Trophoblast cell (in vitro differentiated cells and primary cell): ENCODE measurements at regions not wholly inside any gene's neighbourhood (a gene's known extent, or its start where the extent isn't known, plus 50 kb on each side); places are given as distances from the start of the nearest gene placed in this dataset.
A peak's percentile ranks its signal among the peaks of the same experiment; 100 is the strongest.

Experiments
- DNase-seq, 2 donors: peaks; one replicate each; pipeline ENCODE4 v3.0.0-alpha.2; 2016
- H2AFZ ChIP-seq: 2 replicates; pipeline ENCODE4 v1.6.1; 2013; ENCODE audit warnings: low read length, moderate library complexity, mild to moderate bottlenecking; ENCODE audit not compliant: insufficient read depth, poor library complexity
- H2AK5ac ChIP-seq: 2 replicates; pipeline ENCODE4 v1.6.1; 2013; ENCODE audit warnings: mild to moderate bottlenecking, low read length
- H2BK120ac ChIP-seq: 2 replicates; pipeline ENCODE4 v1.6.1; 2013; ENCODE audit warnings: low read length, mild to moderate bottlenecking, moderate library complexity; ENCODE audit not compliant: insufficient read depth, poor library complexity
- H2BK12ac ChIP-seq: 2 replicates; pipeline ENCODE4 v1.6.1; 2013; ENCODE audit warnings: mild to moderate bottlenecking, low read length, moderate library complexity
- H2BK5ac ChIP-seq: 2 replicates; pipeline ENCODE4 v1.6.1; 2013; ENCODE audit warnings: low read length, low read depth, moderate library complexity, mild to moderate bottlenecking; ENCODE audit not compliant: poor library complexity
- H3K14ac ChIP-seq: 2 replicates; pipeline ENCODE4 v1.6.1; 2013; ENCODE audit warnings: mild to moderate bottlenecking, low read length
- H3K18ac ChIP-seq: 2 replicates; pipeline ENCODE4 v1.6.1; 2013; ENCODE audit warnings: mild to moderate bottlenecking, low read length
- H3K23ac ChIP-seq: 2 replicates; pipeline ENCODE4 v1.6.1; 2013; ENCODE audit warnings: low read length
- H3K27ac ChIP-seq: 2 replicates; pipeline ENCODE4 v1.5.1; 2013; ENCODE audit warnings: low read depth, mild to moderate bottlenecking, inconsistent platforms, low read length, moderate library complexity
- H3K27me3 ChIP-seq: 2 replicates; pipeline ENCODE4 v1.6.1; 2013; ENCODE audit warnings: inconsistent platforms, mild to moderate bottlenecking, low read length, moderate library complexity; ENCODE audit not compliant: insufficient read depth
- H3K36me3 ChIP-seq, 2 experiments: 1 replicate in 1 of 2; 2 replicates in 1 of 2; pipeline ENCODE4 v1.6.1; 2013; ENCODE audit warnings: low read length in 2 of 2, mild to moderate bottlenecking in 2 of 2, moderate library complexity in 1 of 2; ENCODE audit not compliant: insufficient read depth in 2 of 2, control insufficient read depth in 1 of 2
- H3K4ac ChIP-seq: 2 replicates; pipeline ENCODE4 v1.6.1; 2013; ENCODE audit warnings: low read depth, mild to moderate bottlenecking, low read length, moderate library complexity
- H3K4me1 ChIP-seq, 2 experiments: 1 replicate in 1 of 2; 2 replicates in 1 of 2; pipeline ENCODE4 v1.6.1; 2013; ENCODE audit warnings: low read length in 2 of 2, mild to moderate bottlenecking in 2 of 2, moderate library complexity in 1 of 2; ENCODE audit not compliant: insufficient read depth in 2 of 2, control insufficient read depth in 1 of 2
- H3K4me2 ChIP-seq: 2 replicates; pipeline ENCODE4 v1.6.1; 2013; ENCODE audit warnings: inconsistent platforms, mild to moderate bottlenecking, low read length, moderate library complexity
- H3K4me3 ChIP-seq: 2 replicates; pipeline ENCODE4 v1.5.1; 2013; ENCODE audit warnings: mild to moderate bottlenecking, low read depth, low read length, inconsistent platforms
- H3K79me1 ChIP-seq: one replicate; pipeline ENCODE4 v1.6.1; 2013; ENCODE audit warnings: low read length
- H3K79me2 ChIP-seq: 2 replicates; pipeline ENCODE4 v1.6.1; 2013; ENCODE audit warnings: low read length, mild to moderate bottlenecking; ENCODE audit not compliant: control insufficient read depth, insufficient read depth, poor library complexity
- H3K9ac ChIP-seq: 2 replicates; pipeline ENCODE4 v1.6.1; 2013; ENCODE audit warnings: mild to moderate bottlenecking, low read length
- H3K9me3 ChIP-seq: 2 replicates; pipeline ENCODE4 v1.6.1; 2013; ENCODE audit warnings: low read depth, mild to moderate bottlenecking, control low read depth, inconsistent platforms, low read length; ENCODE audit not compliant: insufficient read depth
- H4K12ac ChIP-seq: 2 replicates; pipeline ENCODE4 v1.6.1; 2013; ENCODE audit warnings: low read depth, mild to moderate bottlenecking, low read length, moderate library complexity
- H4K8ac ChIP-seq: 2 replicates; pipeline ENCODE4 v1.6.1; 2013; ENCODE audit warnings: low read depth, mild to moderate bottlenecking, low read length, moderate library complexity
- H4K91ac ChIP-seq: one replicate; pipeline ENCODE4 v1.6.1; 2013; ENCODE audit warnings: low read depth, mild to moderate bottlenecking, low read length, moderate library complexity
- WGBS: extraction: QIAGEN DNeasy Blood & Tissue Kit; methylation state at CpG from one replicate; pipeline ENCODE4 v1.1.7; 2013; ENCODE audit warnings: missing lambda C conversion rate; ENCODE audit not compliant: insufficient read length, insufficient coverage; ENCODE audit errors: extremely low coverage; 5-methylcytosine and 5-hydroxymethylcytosine counted together

- Histone ChIP-seq H3K9ac (no peak overlapping the region), H2AFZ (no peak overlapping the region), H3K79me1 (peaks cover 30% of the 10 kb centered on the region), H3K4me2 (no peak overlapping the region), H3K79me2 (peaks cover 2% of the 10 kb centered on the region), H3K9me3 (no peaks in the 10 kb centered on the region), H3K14ac (peak overlapping the region; percentile 67), H2BK5ac (peak overlapping the region; percentile 42), H3K18ac (peak overlapping the region; percentile 42), H3K23ac (no peak overlapping the region), H2AK5ac (peak overlapping the region; percentile 78), H3K4me1 (peaks cover 50 to 51% of the 10 kb centered on the region in 2 experiments), H3K36me3 (no peaks in the 10 kb centered on the region), H4K12ac (no peak overlapping the region), H3K27me3 (no peaks in the 10 kb centered on the region), H2BK12ac (peak overlapping the region; percentile 58), H3K4me3 (no peak overlapping the region), H3K4ac (peak overlapping the region; percentile 55), H3K27ac (peak overlapping the region; percentile 22), H4K8ac (peak overlapping the region; percentile 59), H4K91ac (peak overlapping the region; percentile 62), H2BK120ac (peak overlapping the region; percentile 74)
- WGBS, result no CpG with 5 or more reads among the region's 10 CpGs
- no peak for DNase-seq
These were observed 99.7 kb upstream of the TLE3 start for GRCh38 chr15:70197318-70197944.

GRCh38 chr15:70196372-70197316 lies 98.9 kb upstream of the TLE3 start:
- no peak overlapping the region for H3K9ac ChIP-seq
- no peaks in the 10 kb centered on the region for H3K9me3 ChIP-seq
- WGBS, result no CpG with 5 or more reads among the region's 21 CpGs
- no peaks in the 10 kb centered on the region for H3K27me3 ChIP-seq
- H4K8ac ChIP-seq, result peak overlapping the region; percentile 59
- H3K27ac ChIP-seq, result peak overlapping the region; percentile 51
- H2BK12ac ChIP-seq, result peak overlapping the region; percentile 47
- H2BK120ac ChIP-seq, result peak overlapping the region; percentile 71
- no peak overlapping the region for H3K4me3 ChIP-seq
- peaks cover 30% of the 10 kb centered on the region for H3K79me1 ChIP-seq
- H4K91ac ChIP-seq, result peak overlapping the region; percentile 74
- peaks cover 2% of the 10 kb centered on the region for H3K79me2 ChIP-seq
- H4K12ac ChIP-seq, result no peak overlapping the region
- H3K4ac ChIP-seq, result peak overlapping the region; percentile 9
- no peaks in the 10 kb centered on the region for H3K36me3 ChIP-seq
- H2BK5ac ChIP-seq, result peak overlapping the region; percentile 56
- H3K4me1 ChIP-seq, result peaks cover 50 to 51% of the 10 kb centered on the region in 2 experiments
- no peak overlapping the region for H3K23ac ChIP-seq
- H2AK5ac ChIP-seq, result peak overlapping the region; percentile 24
- peak; percentile 99 to 100 for DNase-seq
- peak overlapping the region; percentile 18 for H2AFZ ChIP-seq
- peak overlapping the region; percentile 69 for H3K14ac ChIP-seq
- no peak overlapping the region for H3K4me2 ChIP-seq
- peak overlapping the region; percentile 57 for H3K18ac ChIP-seq

GRCh38 chr15:70195587-70196305 lies 98.0 kb upstream of the TLE3 start:
- Histone ChIP-seq H2BK5ac (peak overlapping the region; percentile 56), H2BK12ac (peak overlapping the region; percentile 63), H3K27me3 (no peaks in the 10 kb centered on the region), H2BK120ac (peak overlapping the region; percentile 71), H3K23ac (no peak overlapping the region), H4K91ac (peak overlapping the region; percentile 74), H3K36me3 (no peaks in the 10 kb centered on the region), H3K14ac (peak overlapping the region; percentile 69), H2AFZ (no peak overlapping the region), H3K27ac (peak overlapping the region; percentile 51), H3K4me2 (no peak overlapping the region), H3K79me1 (peaks cover 30% of the 10 kb centered on the region), H3K79me2 (peaks cover 2% of the 10 kb centered on the region), H3K4me3 (no peak overlapping the region), H3K4ac (peak overlapping the region; percentile 7), H4K12ac (no peak overlapping the region), H3K18ac (peak overlapping the region; percentile 63), H3K9ac (no peak overlapping the region), H3K4me1 (peaks cover 57 to 58% of the 10 kb centered on the region in 2 experiments), H4K8ac (peak overlapping the region; percentile 32), H2AK5ac (peak overlapping the region; percentile 67), H3K9me3 (peaks cover 4% of the 10 kb centered on the region)
- DNase-seq, result peak; percentile 80 to 84
- no CpG with 5 or more reads among the region's 13 CpGs for WGBS

GRCh38 chr15:70195171-70195570 lies 97.5 kb upstream of the TLE3 start:
- peaks cover 2% of the 10 kb centered on the region for H3K79me2 ChIP-seq
- H3K27me3 ChIP-seq, result no peaks in the 10 kb centered on the region
- no peak overlapping the region for H2AFZ ChIP-seq
- peak overlapping the region; percentile 11 for H3K4me3 ChIP-seq
- no peak overlapping the region for H3K4ac ChIP-seq
- H4K8ac ChIP-seq, result peak overlapping the region; percentile 32
- H3K27ac ChIP-seq, result peak overlapping the region; percentile 51
- peaks cover 30% of the 10 kb centered on the region for H3K79me1 ChIP-seq
- no peak overlapping the region for H4K12ac ChIP-seq
- H4K91ac ChIP-seq, result peak overlapping the region; percentile 74
- H3K4me1 ChIP-seq, result peaks cover 59 to 62% of the 10 kb centered on the region in 2 experiments
- H3K9me3 ChIP-seq, result peaks cover 4% of the 10 kb centered on the region
- WGBS, result no CpG with 5 or more reads among the region's 7 CpGs
- no peaks in the 10 kb centered on the region for H3K36me3 ChIP-seq
- no peak overlapping the region for H3K23ac ChIP-seq
- H2AK5ac ChIP-seq, result peak overlapping the region; percentile 67
- H2BK12ac ChIP-seq, result peak overlapping the region; percentile 63
- H3K18ac ChIP-seq, result peak overlapping the region; percentile 63
- H3K14ac ChIP-seq, result peak overlapping the region; percentile 69
- DNase-seq, result no peak
- peak overlapping the region; percentile 56 for H2BK5ac ChIP-seq
- H2BK120ac ChIP-seq, result peak overlapping the region; percentile 71
- H3K4me2 ChIP-seq, result no peak overlapping the region
- no peak overlapping the region for H3K9ac ChIP-seq
